ENCODE measurements at regions not wholly inside any gene's neighbourhood (a gene's known extent, or its start where the extent isn't known, plus 50 kb on each side); places are given as distances from the start of the nearest gene placed in this dataset.

GRCh38 chr15:95549168-95549738, 781.2 kb upstream of the NR2F2 start (continued):
- TF ChIP-seq EP300 (IDR thresholded peaks at IDR 0.05; ENCODE audit: borderline replicate concordance in 1 of 2, low read depth in 2 of 2, low read length in 2 of 2) (no peak), SIN3A (conservative IDR thresholded peaks at IDR 0.05 in 1 of 2, IDR thresholded peaks at IDR 0.05 in 1 of 2; ENCODE audit: low read depth in 1 of 2, low read length in 2 of 2) (no peak)

Data from H1 (cell line).